ENCODE measurements at regions not wholly inside any gene's neighbourhood (a gene's known extent, or its start where the extent isn't known, plus 50 kb on each side); places are given as distances from the start of the nearest gene placed in this dataset.
A peak's percentile ranks its signal among the peaks of the same experiment; 100 is the strongest.

GRCh38 chr14:42944284-42944683 lies 1337.6 kb downstream of the LRFN5 start:
- TF ChIP-seq CTCF (conservative IDR thresholded peaks at IDR 0.05) (no peak), ZFX (IDR thresholded peaks at IDR 0.05) (no peak)
- no peak overlapping the region for H3K27ac ChIP-seq

DNA sequence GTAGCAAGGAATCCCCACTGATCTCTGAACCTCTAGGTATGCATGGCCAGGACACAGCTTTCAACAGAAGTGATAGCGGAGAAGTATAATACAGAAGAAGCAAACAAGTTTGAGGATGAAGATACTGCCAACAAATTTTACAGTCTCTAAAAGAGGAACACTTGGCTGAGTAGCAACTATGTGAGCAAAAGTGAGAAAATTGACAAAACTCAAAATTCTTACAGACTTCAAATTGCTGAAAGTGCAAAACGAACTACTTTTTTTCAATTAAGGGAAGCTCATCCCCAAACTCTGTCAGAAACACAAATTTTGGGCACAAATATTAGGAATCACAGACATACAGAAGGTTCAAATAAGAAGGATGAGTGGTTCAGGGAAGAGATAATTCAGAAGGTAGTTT lies 1324.6 kb downstream of the LRFN5 start:
- TF ChIP-seq CTCF (conservative IDR thresholded peaks at IDR 0.05) (no peak), ZFX (IDR thresholded peaks at IDR 0.05) (no peak)
- H3K27ac ChIP-seq = no peak overlapping the region

DNA sequence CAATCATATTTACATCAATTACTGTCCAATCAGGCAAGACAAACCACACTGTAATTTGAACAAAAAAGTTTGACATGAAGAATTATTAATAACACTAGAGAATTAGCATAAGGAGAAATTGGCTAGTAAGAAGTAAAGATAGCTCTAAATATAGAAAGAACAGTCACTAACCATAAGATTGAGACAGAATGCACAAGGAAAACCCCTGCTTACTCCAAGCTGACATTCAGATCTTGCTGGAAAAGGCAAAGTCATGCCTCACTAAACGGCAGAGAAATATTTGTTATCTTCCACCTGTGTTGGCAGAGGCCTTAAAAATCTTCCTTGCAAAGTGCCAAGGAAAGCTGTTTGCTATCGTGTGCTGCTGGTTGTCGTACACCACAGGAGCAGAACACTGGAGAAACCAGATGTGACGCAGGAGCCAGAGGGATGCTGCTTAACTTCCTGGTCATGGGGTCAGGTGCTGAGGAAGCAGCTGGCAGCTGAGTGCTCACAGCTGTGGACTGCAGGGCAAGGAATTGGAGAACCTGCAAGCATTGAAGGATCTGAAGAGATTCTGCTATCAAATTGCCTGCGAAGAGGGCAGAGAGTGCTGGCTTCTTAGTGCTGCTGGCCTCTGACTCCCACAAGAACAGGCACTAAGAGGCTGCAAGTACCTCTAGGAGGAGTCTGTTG lies 1323.3 kb downstream of the LRFN5 start:
- no peak overlapping the region for H3K27ac ChIP-seq
- TF ChIP-seq CTCF (conservative IDR thresholded peaks at IDR 0.05) (no peak), ZFX (IDR thresholded peaks at IDR 0.05) (no peak)

DNA sequence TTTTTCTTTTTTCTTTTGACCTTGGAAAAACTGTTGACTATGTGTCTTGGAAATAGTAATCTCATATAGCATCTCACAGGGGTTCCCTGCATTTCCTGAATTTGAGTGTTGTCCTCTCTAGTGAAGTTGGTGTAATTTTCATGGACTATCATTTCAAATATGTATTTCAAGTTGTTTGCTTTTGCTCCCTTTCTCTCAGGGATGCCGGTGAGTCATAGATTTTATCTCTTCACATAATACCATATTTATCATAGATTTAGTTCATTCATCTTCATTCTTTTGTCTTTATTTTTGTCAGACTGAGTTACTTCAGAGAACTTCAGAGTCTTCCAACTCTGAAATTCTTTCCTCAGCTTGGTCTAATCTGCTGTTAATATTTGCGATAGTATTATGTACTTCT lies 1320.6 kb downstream of the LRFN5 start:
- no peak overlapping the region for H3K27ac ChIP-seq
- no peak for TF ChIP-seq CTCF (conservative IDR thresholded peaks at IDR 0.05)
- TF ChIP-seq ZFX (IDR thresholded peaks at IDR 0.05) = no peak

GRCh38 chr14:42921901-42922300 lies 1315.2 kb downstream of the LRFN5 start:
- no peak overlapping the region for H3K27ac ChIP-seq
- no peak for TF ChIP-seq CTCF (conservative IDR thresholded peaks at IDR 0.05)
- TF ChIP-seq ZFX (IDR thresholded peaks at IDR 0.05) = no peak

GRCh38 chr14:42918615-42919014 lies 1311.9 kb downstream of the LRFN5 start:
- TF ChIP-seq CTCF (conservative IDR thresholded peaks at IDR 0.05) (no peak), ZFX (IDR thresholded peaks at IDR 0.05) (no peak)
- H3K27ac ChIP-seq = no peak overlapping the region

DNA sequence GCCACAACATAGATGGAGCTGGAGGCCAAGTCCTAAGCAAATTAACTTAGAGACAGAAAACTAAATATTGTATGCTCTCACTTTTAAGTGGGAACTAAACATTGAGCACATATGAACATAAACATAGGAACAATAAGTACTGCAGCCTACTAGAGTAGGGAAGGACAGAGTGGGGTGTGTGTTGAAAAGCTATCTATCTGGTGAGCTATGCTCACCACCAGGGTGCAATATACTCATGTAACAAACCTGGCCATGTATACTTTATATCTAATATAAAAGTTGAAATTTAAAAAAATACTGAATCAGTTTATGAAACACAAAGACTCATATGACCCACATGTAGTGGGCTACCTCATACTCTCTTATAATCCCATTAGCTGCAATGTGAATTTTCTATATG lies 1305.0 kb downstream of the LRFN5 start:
- H3K27ac ChIP-seq = no peak overlapping the region
- no peak for TF ChIP-seq ZFX (IDR thresholded peaks at IDR 0.05)
- TF ChIP-seq CTCF (conservative IDR thresholded peaks at IDR 0.05) = peak; percentile 52
